ENCODE measurements at regions not wholly inside any gene's neighbourhood (a gene's known extent, or its start where the extent isn't known, plus 50 kb on each side); places are given as distances from the start of the nearest gene placed in this dataset.
"Not testable (repeated sequence)": the region's sequence is repeated elsewhere in the genome, so short reads cannot be mapped to it uniquely, and the experiment has no call there.

DNA sequence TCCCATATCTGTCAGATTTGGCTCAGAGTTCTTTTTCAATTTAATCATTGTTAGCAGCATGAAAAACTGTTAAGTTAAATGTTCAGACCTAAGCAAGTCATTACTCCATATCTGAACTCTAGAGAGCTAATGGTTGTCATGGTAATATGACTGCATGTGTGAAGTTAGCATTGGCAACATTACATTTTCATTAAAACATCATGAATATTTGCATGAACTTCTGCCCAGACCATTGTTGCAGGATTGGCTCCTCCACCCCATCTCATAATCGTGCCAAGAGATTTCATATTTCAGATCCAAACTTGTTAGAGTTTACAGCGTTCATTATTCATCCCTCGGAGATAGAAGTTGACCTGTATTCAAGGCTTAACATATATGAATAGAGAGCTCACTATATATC is 75.5 kb upstream of the FOLH1 start:
- not testable (repeated sequence) for H3K4me1 Mint-ChIP-seq; H3K4me3 Mint-ChIP-seq; DNase-seq; H3K27ac Mint-ChIP-seq; ATAC-seq; H3K36me3 Mint-ChIP-seq (ENCODE audit: low read depth); H3K27me3 Mint-ChIP-seq; H3K9me3 ChIP-seq (ENCODE audit: control insufficient read depth, low read length, poor library complexity, severe bottlenecking)

DNA sequence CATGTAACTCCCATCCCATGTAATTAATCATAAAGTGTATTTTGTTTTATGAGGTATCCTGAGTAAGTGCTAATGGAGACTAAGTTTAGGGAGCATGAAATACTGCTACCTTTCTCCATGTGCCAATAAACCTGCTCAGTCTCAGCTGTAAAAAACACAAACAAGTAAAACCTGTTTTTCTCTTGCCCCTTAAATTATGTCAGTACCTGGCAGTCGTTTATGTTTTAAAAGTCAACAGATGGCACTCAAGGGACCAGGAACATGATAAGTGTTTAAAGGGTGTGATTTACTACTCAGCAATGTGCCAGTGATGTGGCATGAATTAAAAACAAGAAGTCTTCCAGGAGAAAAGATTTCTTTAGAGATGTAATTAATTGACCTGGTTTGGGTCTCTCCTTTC is 74.9 kb upstream of the FOLH1 start:
- H3K36me3 Mint-ChIP-seq (ENCODE audit: low read depth); H3K4me1 Mint-ChIP-seq; DNase-seq; H3K27me3 Mint-ChIP-seq; H3K9me3 ChIP-seq (ENCODE audit: control insufficient read depth, low read length, poor library complexity, severe bottlenecking); H3K4me3 Mint-ChIP-seq; H3K27ac Mint-ChIP-seq; ATAC-seq: not testable (repeated sequence)

DNA sequence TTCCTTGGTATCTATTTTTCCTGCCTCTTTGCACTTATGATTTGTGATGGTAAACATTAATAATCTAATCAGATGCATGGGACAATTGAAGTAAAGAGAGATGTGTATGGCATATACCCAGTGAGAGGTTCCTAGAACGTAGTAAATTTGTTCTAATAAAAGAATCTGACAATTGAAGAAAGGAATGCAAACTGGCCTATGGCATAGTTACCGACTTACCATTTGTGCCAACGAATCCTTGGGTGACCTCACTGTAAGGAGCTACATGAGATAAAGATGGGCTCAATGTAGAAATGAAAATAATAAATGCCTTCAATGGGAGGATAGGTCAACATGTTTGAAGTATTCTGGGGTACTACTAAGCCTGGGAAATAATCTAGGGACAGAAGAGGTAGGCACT is 73.7 kb upstream of the FOLH1 start:
- not testable (repeated sequence) for DNase-seq; H3K36me3 Mint-ChIP-seq (ENCODE audit: low read depth); ATAC-seq; H3K27me3 Mint-ChIP-seq; H3K9me3 ChIP-seq (ENCODE audit: control insufficient read depth, low read length, poor library complexity, severe bottlenecking); H3K4me1 Mint-ChIP-seq; H3K4me3 Mint-ChIP-seq; H3K27ac Mint-ChIP-seq

DNA sequence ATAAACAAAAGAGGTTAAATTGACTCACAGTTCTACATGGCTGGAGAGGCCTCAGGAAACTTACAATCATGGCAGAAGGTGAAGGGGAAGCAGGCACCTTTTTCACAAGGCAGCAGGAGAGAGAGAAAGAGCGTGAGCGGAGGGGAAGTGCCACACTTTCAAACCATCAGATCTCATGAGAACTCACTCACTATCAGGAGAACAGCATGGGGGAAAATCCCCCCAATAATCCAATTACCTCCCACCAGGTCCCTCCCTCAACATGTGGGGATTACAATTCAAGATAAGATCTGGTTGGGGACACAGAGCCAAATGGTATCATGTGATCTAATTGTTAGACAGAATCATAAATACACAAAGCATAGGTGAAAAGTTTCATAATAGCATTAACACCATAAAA is 69.5 kb upstream of the FOLH1 start:
- H3K4me1 Mint-ChIP-seq; H3K36me3 Mint-ChIP-seq (ENCODE audit: low read depth); H3K27ac Mint-ChIP-seq; ATAC-seq; H3K4me3 Mint-ChIP-seq; DNase-seq; H3K9me3 ChIP-seq (ENCODE audit: control insufficient read depth, low read length, poor library complexity, severe bottlenecking); H3K27me3 Mint-ChIP-seq: not testable (repeated sequence)
